Calu3 (cell line): ENCODE measurements at regions not wholly inside any gene's neighbourhood (a gene's known extent, or its start where the extent isn't known, plus 50 kb on each side); places are given as distances from the start of the nearest gene placed in this dataset.

Experiments
- BruUV-seq: library from RNA; stranded (reverse); fragments of 400-500 nt; replicated peaks from 2 replicates; lab custom pipeline; 2021; lab: Mats Ljungman, UMichigan
- CTCF ChIA-PET: fragments of 300-600 bp; sonication (Branson Sonifier 250); formaldehyde crosslinking; loops from one replicate; lab custom pipeline; 2022; ENCODE audit warnings: antibody characterized with exemption; lab: Charles Lee
- DNase-seq: peaks from one replicate; pipeline ENCODE4 v3.0.0; 2022
- H3K27ac Mint-ChIP-seq: one replicate; pipeline ENCODE4 v1.8.0; 2022; ENCODE audit warnings: mixed read lengths; ENCODE audit not compliant: unreplicated experiment
- H3K27me3 Mint-ChIP-seq: one replicate; pipeline ENCODE4 v1.8.0; 2022; ENCODE audit warnings: mixed read lengths; ENCODE audit not compliant: unreplicated experiment
- H3K36me3 Mint-ChIP-seq: one replicate; pipeline ENCODE4 v1.8.0; 2022; ENCODE audit warnings: mild to moderate bottlenecking, moderate library complexity, mixed read lengths; ENCODE audit not compliant: insufficient read depth, unreplicated experiment
- H3K4me1 Mint-ChIP-seq: one replicate; pipeline ENCODE4 v1.8.0; 2022; ENCODE audit warnings: mild to moderate bottlenecking, low read depth, mixed read lengths; ENCODE audit not compliant: unreplicated experiment
- H3K4me3 Mint-ChIP-seq: one replicate; pipeline ENCODE4 v1.8.0; 2022; ENCODE audit warnings: mild to moderate bottlenecking, low read depth, moderate library complexity, mixed read lengths; ENCODE audit not compliant: unreplicated experiment
- H3K9me3 Mint-ChIP-seq: one replicate; pipeline ENCODE4 v1.8.0; 2022; ENCODE audit warnings: low read depth, mixed read lengths; ENCODE audit not compliant: unreplicated experiment
- intact Hi-C: fragments of 100-400 bp; cut with micrococcal nuclease; formaldehyde crosslinking; loops from one replicate; pipeline ENCODE4 v1.10.0; 2022; ENCODE audit not compliant: unreplicated experiment
- TF ChIP-seq, protein P1 (sequence below): fragments of 200-600 bp; IDR thresholded peaks from one replicate; pipeline ENCODE4 v1.8.0; 2022; ENCODE audit warnings: antibody characterized with exemption; ENCODE audit not compliant: unreplicated experiment

DNA sequence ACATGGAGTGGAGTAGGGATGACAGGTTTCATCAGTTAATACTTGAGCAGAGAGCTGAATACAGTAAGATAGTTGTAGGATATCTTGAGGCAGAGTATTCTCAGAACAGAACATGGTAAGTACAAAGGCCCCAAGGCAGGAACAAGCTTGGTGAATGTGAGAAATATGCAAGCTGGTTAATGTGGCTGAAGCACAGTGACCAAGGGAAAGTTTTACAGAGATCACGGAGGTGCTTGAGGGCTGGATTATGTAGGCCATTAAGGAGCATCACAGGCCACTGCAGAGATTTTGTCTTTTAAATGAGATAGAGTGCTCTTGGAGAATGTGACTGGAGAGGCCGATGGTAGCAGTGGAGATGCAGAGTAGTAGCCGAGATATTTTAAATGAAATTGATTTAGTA, 54.0 kb upstream of the BOLA1 start:
- BruUV-seq, result no TSS peak
- Mint-ChIP-seq H3K9me3 (no peaks in the 10 kb centered on the region), H3K27me3 (no peaks in the 10 kb centered on the region), H3K27ac (peak overlapping the region; percentile 40), H3K36me3 (peaks cover 68% of the 10 kb centered on the region), H3K4me3 (peak overlapping the region; percentile 60), H3K4me1 (peaks cover 53% of the 10 kb centered on the region)
- TF ChIP-seq, protein P1, sequence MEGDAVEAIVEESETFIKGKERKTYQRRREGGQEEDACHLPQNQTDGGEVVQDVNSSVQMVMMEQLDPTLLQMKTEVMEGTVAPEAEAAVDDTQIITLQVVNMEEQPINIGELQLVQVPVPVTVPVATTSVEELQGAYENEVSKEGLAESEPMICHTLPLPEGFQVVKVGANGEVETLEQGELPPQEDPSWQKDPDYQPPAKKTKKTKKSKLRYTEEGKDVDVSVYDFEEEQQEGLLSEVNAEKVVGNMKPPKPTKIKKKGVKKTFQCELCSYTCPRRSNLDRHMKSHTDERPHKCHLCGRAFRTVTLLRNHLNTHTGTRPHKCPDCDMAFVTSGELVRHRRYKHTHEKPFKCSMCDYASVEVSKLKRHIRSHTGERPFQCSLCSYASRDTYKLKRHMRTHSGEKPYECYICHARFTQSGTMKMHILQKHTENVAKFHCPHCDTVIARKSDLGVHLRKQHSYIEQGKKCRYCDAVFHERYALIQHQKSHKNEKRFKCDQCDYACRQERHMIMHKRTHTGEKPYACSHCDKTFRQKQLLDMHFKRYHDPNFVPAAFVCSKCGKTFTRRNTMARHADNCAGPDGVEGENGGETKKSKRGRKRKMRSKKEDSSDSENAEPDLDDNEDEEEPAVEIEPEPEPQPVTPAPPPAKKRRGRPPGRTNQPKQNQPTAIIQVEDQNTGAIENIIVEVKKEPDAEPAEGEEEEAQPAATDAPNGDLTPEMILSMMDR, result no peak
- intact Hi-C loops, result no loop called here
- no peak for DNase-seq
- CTCF ChIA-PET, result interaction anchor here (0.8 kb wide), 1 partner anchor 342 kb away, joined by 3 read pairs; no protein-coding TSS in a partner anchor

DNA sequence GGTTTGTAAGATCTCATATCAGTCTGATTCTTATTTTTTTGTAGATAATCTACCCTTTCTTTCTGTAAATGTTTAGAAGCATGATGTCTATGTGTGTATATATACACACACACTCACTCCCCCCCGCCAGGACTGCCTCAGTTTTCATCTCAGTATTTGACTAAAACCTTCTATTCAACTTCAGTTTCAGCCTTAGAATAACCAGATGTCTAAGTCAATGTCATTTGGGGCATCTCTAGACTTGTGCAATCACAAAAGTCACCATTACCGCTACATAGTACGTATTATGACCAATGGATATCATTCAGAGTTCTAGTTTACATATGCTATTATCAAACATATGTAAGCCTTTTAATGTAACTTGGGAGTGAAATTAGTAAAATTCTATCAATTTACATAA, 53.3 kb upstream of the BOLA1 start:
- Mint-ChIP-seq H3K4me3 (peak overlapping the region; percentile 60), H3K36me3 (peaks cover 68% of the 10 kb centered on the region), H3K27me3 (no peaks in the 10 kb centered on the region), H3K27ac (no peak overlapping the region), H3K4me1 (peaks cover 53% of the 10 kb centered on the region), H3K9me3 (no peaks in the 10 kb centered on the region)
- TF ChIP-seq, protein P1, result no peak
- intact Hi-C loops, result no loop called here
- DNase-seq, result no peak
- CTCF ChIA-PET, result no interaction called here
- BruUV-seq, result no TSS peak

DNA sequence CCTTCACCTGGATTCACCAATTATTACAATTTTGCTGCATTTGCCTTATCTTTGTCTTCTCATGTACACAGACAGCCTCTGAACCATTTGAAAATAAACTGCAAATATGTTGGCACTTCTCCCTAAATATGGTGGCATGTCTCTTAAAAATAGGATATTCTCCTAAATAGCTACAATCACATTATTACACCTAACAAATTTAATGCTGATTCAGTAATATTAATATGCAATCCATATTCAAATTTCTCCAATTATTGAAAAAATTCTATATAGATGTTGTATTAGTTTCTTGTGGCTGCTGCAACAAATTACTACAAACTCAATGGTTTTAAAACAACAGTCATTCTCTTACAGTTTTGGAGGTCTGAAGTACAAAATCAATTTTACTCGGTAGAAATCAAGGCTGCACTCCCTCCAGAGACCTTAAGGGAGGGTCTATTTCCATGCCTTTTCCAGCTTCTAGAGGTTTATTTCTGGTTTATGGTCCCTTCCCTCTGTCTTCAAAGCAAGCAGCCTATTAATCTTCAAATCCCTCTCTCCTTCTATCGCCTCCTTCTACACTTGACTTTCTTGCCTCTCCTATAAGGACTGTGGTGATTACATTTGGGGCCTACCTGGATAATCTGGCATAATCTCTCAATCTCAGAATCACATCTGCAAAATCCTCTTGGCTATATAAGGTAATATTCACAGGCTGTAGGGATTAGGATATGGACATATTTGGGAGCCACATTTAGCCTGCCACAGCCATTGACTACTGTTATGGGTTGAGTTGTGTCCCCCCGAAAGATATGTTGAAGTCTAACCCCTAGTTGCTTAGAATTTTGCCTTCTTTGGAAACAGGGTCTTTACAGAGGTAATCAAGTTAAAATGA, 52.5 kb upstream of the BOLA1 start:
- TF ChIP-seq, protein P1, result no peak
- peak overlapping the region; percentile 53 for H3K4me3 Mint-ChIP-seq
- intact Hi-C loops, result no loop called here
- H3K36me3 Mint-ChIP-seq, result peaks cover 68% of the 10 kb centered on the region
- H3K27ac Mint-ChIP-seq, result peak overlapping the region; percentile 84
- no peaks in the 10 kb centered on the region for H3K9me3 Mint-ChIP-seq
- no peaks in the 10 kb centered on the region for H3K27me3 Mint-ChIP-seq
- peaks cover 53% of the 10 kb centered on the region for H3K4me1 Mint-ChIP-seq
- BruUV-seq, result no TSS peak
- no peak for DNase-seq
- CTCF ChIA-PET, result no interaction called here

DNA sequence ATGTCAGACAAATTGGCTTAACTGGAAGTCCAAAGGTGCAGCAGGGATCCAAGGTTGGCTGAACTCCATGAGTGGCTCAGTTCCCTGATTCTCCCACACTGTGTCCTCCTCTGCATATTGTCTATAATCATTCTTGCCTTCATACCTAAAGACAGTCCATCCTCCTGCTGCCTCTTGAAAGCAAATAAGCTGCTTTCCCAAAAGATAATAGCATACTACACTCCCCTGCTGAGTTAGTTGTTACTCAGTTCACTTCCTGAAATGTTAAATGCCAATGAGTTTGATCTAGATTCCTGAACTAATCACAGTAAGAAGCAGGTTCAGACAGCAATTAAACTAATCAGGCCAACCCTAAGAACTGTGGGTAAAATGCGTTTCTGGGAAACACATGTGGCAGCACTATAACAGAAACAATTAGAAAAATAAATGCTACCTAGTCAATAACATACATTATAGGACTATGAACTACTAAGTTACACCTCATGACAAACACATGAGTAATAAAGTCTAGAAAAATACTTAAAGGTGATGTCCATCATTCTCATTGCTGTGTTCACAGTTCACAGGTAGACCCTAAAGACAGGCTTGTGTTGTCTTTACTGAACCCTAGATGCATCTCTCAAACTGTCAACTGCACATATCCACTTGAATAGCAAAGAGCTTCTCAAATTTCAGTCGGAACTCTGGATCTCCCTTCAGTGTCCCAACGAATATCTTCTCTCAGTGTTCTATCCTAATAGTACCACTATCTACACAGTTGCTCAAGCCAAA, 50.8 kb upstream of the BOLA1 start:
- DNase-seq, result no peak
- no TSS peak for BruUV-seq
- Mint-ChIP-seq H3K9me3 (no peaks in the 10 kb centered on the region), H3K4me1 (peaks cover 53% of the 10 kb centered on the region), H3K4me3 (peak overlapping the region; percentile 84), H3K36me3 (peaks cover 65% of the 10 kb centered on the region), H3K27me3 (no peaks in the 10 kb centered on the region), H3K27ac (peak overlapping the region; percentile 94)
- intact Hi-C loops, result no loop called here
- TF ChIP-seq, protein P1, result no peak
- CTCF ChIA-PET, result no interaction called here
